NCI-H2171 treated with DMSO at 0.1 percent for 48 hours (cell line): ENCODE measurements at regions not wholly inside any gene's neighbourhood (a gene's known extent, or its start where the extent isn't known, plus 50 kb on each side); places are given as distances from the start of the nearest gene placed in this dataset.
A peak's percentile ranks its signal among the peaks of the same experiment; 100 is the strongest.

Source experiments
- DNase-seq: peaks from one replicate; lab custom pipeline; 2025; lab: John Stamatoyannopoulos, UW

DNA sequence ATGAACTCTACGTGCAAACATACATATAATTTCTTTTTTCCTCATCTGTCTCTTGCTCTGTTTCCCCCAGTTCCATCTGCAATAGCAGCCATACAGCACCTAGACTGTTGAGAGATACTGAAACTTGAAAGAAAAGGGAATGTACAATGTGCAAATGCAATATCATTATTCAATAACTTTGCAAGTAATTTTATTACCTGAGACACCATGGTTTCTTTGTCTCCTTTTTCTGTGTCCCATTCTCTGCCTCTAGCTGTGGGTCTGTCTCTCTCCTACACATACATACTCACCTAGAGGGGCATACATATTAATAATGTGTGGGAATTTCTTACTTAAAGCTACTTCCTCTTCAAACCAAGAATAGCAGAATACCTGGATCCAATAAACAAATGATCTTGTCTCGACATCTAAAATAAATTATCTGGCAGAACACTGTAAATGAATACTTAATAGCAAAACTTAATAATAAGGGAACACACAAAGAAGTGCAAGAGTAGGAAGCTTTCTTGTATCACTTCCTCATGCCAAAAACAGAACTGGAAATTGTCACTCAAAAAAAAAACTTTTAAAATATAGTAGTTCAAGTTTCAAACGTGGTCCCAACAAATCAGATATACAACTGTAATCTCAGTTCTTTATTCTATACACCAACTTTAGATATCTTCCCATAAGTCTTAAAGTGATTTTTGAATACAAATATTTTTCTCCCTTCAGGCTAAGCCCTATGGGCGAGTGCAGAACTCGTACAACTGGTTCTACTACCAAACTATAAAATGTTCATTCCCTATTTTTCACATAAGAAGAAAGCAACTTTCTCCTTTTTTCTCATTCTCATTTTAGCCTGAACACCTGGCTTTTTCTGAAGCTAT is 194.6 kb downstream of the NRIP1 start:
- DNase-seq = no peak

DNA sequence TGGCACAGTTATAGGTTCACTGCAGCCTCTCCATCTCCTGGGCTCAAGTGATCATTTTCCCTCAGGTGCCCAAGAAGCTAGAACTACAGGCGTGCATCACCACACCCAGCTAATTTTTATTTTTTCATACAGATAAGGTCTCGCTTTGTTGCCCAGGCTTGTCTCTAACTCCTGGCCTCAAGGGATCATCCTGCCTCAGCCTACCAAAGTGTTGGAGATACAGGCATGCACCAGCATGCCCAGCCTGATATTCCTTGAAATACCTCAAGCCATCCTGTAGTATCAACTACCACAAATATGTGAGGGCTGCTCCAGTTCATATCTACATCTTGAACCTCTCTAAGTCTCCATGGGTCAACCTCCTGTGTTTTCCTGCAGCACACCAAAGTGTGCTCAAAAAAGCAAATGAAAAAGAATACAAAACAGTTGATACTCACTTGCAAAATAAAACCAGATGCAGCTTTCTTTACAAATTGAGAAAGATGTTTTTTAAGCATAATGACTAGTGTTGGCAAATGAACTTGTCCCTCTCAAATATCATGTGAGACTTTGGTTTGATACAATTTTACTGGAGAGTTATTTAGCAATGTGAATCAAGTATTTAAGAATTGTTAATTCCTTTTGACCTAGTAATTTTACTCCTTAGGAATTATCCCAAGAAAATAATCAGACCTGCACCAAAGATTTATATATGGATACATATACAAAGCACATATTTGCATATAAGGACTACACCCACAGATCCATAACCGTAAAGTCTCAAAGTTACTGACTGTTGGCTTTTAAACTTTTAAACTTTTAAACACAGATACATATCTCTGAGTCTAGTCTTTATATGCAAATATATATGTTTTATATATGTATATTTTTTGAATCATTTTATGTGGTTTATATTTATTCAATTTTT is 197.7 kb downstream of the NRIP1 start:
- DNase-seq = no peak

DNA sequence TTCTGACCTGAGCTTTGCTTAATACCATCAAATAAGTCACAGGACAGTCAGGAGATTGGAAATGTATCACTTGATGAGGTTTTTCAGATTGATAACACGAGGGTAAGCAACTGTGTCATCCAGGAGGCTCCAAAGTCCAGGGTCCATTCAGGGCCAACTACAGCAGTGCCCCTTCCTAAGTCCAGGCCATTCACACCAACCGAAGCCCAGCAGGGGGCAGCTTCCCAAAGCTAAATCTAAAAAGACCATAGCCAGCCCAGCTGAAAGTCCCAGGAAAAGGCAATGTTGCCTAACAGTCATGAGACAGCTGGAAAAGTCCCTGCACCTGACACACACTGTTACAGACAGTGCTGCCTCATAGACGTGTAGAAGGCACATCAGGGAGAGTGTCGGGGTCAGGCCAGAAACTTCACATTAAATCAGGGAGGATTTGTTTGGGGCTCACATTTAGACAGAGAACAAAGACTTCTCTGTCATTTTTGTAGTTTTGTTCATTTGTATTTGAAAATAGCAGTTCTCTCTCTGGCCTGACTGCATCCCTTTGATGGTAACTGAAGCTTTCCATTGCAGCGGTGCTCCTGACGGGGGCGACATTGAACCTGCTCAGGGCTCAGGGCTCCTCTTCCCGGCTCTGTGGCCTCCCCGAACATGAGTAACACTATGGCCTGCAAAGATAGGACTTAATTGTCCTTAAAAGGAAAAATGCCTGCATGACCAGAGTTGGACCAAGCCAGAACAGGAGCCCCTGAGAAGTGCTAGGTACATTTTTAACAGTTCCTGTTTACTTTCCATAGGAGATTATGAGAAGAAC is 200.4 kb downstream of the NRIP1 start:
- DNase-seq = no peak

DNA sequence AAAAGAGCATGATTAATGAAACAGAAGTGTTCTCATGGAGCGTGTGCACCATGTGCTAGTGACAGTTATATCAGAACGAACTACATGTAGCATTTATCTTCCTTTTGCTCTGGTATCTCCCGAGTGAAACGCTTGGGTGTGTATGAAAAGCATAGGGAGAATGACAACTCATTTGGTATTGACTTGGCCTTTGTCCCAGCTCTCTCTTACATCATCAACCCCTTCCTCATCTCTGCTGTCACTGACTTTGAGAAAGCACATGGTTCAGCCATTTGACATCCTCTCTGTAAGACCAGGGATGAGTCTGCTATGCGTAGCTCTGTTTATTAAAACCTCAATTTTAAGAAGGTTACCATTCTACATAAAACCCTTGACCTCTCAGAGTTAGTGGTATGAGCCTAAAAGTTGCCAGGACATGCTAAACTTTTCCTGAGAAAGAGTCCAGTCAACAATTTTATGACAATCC is 201.0 kb downstream of the NRIP1 start:
- DNase-seq = no peak

DNA sequence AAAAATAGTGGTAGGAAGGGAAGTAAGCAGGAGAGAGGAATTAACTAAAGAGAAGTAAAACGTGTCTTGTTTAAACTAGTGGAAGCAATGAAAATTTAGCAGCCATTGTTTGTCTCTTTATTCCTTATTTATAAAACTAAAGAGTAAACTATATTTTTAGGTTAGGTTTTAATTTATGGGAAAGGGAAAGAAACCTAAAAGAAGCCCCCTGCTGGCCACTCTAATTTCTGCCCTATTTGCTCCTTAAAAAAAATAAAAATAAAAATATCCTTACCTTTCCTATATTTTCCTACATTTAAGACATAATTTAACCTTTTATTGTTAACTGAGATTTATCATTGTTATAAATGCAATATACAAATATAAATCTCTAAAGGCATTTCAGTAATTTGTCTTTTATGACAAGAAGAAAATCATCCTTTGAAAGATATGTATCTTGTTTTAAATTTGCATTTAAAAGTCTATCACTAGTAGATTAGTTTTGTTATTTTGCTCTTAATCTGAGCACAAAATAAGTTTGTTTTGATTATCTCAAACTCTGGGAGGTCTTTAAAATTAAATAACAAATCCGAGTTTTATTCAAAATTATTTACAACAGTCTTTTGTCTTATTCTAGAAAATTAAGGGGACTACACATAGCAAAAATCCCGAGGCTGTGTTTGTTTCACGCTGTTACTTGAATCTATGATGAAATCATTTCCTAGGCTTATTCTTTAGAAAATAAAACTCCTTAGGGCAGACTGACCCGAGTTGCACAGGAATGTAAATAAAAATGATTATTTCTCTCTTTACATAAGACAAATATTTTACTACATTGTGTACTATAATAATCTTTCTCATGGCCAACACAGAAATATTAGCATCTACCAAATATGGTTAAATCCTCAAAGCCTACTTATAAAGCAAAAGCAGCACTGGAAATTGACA is 201.7 kb downstream of the NRIP1 start:
- peak; percentile 19 for DNase-seq

DNA sequence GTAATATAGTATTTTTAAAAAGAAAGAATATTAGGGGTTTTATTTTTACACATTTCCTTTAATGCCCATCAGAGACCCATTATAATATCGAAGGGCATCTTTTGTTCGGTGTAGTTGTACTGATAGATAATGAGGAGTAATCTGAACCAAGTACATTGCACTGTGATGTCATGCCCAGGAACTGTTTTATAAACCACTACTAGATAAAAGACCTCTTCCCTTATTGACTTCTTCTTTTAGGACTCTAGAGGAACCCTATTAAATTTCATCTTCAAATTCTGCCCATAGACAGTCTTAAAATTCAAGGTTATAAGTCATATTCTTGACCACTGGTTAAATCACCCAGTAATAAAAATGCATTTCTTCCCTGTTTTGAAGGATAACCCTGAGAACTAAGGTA is 206.5 kb downstream of the NRIP1 start:
- DNase-seq = no peak

DNA sequence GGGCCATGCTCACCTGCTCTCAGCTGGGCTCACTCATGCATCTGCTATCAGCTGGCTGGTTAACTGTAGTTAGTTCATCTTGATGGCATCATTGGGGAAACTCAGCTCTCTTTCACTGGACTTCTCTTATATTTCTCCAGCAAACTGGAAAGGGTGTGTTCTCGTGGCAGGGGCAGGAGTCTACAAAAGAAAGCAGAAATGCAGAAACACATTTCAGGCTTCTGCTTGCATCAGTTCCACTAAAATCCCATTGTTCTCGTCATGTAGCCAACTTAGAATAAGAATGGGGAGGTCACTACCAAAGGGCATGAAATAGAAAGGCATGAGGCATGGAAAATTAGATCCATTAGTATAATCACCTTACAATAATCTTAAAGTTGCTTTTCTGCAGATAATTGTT is 207.3 kb downstream of the NRIP1 start:
- no peak for DNase-seq

DNA sequence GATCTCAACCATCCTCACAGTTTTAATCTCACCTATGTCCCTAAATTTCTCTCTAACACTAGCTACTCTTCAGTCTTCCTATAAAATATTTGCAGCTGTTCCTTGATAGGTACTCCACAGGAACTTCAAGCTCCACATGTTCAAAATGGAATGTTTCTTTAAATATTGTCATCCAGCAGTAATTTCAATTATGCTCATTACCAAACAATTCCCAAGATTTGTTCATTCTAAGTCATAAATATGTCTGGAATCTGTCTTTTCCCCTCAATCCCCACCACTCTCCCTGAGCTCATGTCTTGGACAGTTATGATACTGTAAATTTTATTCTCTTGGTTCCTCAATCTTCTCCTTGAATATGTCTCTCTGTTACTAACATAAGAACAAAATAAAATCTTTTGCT is 214.4 kb downstream of the NRIP1 start:
- DNase-seq = no peak

DNA sequence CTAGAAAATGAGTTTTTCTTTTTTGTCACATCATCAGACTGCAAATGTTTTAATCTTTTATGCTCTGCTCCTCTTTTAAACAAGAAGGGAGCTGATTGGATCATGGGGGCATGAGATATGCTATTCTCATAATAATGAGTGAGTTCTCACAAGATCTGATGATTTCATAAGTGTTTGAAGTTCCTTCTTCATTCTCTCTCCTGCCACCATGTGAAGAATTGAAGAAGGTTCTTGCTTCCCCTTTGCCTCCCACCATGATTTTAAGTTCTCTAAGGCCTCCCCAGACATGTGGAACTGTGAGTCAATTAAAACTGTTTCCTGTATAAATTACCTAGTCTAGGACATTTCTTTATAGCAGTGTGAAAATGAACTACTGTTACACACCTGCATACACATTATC is 218.2 kb downstream of the NRIP1 start:
- no peak for DNase-seq

DNA sequence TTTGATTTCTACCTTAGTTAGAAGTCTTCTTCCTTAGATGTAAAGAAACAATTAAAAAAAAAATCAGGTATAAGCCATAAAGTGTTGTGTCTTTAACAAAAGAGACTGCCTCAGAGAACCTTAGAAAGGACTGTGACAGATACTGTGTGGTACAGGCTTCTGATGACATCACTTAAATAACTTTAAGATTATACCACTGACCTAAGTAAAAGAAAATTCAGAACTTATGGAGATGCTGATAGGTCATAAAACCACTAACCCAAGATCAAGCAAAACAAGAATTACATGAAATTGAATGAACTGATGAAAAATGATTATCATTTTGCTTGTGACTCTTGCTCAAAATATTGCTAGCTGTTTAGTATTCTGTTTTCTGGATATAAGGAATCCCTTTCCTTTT is 220.8 kb downstream of the NRIP1 start:
- no peak for DNase-seq

DNA sequence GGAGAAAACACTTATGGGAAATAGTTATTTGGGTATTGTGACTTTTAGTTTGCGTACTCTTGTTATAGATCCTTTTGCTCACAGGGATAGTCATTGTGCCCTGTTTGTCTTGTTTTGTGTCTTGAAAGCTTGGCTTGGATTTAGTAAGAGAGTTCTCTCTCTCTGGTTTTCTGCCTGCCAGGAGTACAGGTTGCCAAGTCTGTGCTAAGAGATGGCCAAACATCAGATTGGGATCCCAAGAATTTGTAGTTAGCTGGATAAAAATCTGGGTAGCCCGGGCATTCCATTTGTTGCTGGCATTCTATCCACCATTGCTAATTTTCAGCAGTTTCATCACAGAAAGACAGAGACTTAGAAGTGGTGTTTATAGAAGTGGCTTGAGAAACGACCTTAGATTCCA is 222.2 kb downstream of the NRIP1 start:
- no peak for DNase-seq

DNA sequence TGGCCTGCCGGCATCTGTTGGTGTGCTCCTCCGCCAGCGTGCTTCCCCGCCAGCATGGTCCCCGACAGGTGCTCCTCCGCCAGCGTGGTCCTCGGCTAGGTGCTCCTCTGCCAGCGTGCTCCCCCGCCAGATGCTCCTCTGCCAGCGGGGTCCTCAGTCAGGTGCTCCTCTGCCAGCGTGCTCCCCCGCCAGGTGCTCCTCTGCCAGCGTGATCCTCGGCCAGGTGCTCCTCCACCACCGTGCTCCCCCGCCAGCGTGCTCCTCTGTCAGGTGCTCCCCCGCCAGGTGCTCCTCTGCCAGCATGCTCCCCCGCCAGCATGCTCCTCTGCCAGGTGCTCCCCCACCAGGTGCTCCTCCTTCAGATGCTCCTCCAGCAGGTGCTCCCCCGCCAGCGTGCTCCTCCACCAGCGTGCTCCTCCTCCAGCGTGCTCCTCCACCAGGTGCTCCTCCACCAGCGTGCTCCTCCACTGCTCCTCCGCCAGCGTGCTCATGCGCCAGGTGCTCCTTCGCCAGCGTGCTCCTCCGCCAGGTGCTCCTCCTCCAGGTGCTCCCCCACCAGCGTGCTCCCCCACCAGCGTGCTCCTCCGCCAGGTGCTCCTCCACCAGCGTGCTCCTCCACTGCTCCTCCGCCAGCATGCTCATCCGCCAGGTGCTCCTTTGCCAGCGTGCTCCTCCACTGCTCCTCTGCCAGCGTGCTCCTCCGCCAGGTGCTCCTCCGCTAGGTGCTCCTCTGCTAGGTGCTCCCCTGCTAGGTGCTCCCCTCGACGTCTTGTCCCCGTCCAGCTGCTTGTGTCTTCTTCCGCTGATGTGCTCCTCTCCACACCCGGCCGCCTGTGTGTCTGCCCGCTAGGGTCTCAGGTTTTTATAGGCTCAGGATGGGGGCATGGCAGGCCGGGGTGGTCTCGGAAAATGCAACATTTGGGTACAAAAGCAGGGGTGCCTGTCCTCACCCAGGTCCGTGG is 223.0 kb downstream of the NRIP1 start:
- no peak for DNase-seq

DNA sequence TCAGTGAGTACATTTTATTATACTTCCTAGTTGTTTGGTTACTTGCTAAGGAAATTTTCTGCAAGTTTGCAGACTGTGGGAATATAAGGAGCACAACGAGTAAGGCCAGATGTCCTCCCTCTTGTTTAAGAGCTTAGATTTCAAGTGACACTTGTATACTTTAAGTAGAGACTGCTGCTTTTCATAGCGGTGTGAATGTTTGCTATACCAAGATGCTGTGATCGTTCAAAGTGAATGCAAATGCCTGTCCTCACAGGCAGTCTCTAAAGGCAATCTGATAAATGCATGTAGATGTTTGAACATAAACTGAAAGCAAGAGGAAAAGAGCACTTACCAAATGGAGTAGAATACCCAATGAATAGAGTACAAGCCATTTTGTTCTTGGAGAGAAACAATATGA is 226.4 kb downstream of the NRIP1 start:
- DNase-seq = no peak

DNA sequence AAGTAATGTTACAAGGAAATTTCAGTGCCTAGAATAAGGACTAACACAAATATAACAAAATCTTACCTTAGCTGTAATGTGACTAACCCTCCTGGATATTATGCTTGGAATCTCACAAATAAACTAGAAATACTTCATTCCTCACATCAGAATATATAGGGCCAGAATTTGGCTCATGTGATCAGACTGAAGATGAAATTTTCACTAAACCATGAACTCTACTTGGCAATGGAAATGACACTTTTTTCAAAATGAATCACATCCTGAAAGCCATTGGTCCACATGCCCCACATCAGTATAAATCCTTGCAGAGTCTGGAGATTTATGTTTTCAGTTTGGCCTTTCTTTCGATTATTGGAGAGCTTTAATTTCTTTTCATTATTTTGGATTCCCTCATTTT is 227.8 kb downstream of the NRIP1 start:
- no peak for DNase-seq

DNA sequence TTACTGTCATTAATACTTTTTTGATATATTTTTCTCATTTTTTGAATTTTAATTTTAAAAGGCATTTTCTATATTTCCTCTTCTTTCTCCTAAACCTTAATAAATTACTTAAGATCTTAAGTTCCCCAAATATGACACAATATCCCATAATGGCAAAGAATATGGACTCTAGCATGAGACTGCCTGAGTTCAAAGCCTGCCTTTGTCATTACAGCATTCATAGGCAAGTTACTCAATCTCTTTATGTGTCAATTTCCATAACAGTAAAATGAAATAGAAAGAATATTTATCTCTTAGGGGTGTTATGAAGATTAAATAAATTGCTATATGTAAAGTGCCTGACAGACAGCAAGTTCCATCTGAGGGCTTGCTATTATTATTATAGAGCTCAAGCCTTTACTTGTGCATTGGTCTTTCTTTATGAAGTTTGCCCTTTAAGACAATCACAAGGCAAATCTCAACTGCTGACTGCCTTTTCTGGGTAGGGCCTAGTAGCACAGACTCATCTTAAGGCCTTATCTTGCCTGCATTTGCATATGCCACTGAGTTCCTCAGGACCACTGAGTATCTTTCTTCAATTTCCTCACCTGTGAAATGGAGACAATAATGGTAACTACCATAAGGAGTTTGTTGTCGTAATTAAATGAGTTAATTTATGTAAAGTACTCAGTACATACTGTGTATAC is 231.0 kb downstream of the NRIP1 start:
- no peak for DNase-seq

DNA sequence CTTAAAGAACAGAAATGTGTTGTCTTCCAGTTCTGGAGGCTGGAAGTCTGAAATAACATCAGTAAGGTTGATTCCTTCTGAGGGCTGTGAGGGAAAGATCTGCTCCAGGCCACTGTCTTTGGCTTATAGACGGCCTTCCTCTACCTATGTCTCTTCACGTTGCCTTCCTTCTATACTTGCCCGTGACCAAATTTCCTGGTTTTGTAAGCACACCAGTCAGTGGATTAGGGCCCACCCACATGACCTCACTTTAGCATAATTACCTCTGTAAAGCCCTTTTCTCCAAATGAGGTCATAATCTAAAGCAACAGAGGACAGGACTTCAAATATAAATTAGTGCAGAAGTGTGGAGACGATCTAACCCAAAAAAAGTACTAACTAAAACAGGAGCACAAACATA is 231.6 kb downstream of the NRIP1 start:
- DNase-seq = no peak

DNA sequence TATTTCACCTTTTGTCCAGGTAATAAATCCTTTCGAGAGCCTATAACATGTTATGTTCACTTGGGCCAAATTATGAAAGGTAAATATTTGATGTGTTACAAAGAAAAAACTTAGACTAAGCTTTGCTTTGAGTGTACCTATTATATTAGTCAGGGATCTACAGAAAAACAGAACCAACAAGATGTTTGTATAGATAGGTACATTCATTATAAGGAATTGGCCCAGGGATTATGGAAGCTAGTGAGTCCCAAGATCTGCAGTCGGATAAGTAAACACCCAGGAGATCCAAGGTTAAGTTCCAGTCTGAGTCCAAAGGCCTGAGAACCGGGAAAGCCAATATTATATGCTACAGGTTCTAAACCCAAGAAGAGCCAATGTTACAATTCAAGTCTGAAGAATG is 234.5 kb downstream of the NRIP1 start:
- DNase-seq = no peak

DNA sequence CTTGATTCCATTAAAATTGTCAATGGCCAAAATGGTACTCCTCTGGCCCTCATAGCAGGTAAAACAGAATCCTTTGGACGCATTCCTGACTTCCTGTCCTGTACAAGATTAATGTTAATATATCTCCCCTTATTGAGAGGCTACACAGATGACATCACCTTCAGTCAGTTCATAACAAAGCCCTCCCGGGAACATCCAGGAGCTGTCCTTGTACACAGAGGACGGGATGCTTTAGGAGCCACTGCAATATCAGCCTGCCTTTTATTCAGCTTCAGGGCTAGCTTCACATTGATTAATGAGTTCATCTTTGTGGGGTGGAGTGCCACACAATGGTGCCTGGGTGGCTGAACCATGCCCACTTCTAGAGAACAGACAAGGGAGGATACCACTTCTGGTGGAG is 235.1 kb downstream of the NRIP1 start:
- no peak for DNase-seq

DNA sequence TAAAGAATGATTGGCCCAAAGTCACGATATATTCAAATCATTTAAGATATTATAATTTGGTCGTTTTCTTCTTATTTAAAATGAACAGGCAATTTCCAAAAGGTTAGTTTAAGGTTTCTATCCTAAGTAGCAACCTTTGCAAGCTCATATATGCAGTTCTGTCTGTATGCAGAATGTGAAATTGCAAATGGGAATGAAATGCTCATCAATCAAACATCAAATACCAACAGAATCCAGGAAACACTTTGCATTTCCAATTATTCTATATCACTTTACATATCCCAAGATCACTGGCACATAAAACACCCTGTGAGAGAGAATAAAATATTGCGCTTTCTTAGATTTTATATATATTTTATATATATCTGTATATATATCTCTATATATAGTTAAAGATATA is 237.3 kb downstream of the NRIP1 start:
- DNase-seq = no peak
